AG04450 (cell line): ENCODE measurements at regions not wholly inside any gene's neighbourhood (a gene's known extent, or its start where the extent isn't known, plus 50 kb on each side); places are given as distances from the start of the nearest gene placed in this dataset.

Experiments used
- CTCF ChIA-PET: fragments of 300-600, 350-600 bp; formaldehyde crosslinking; extraction: SDS; loops from one replicate; lab custom pipeline; 2022; ENCODE audit warnings: antibody characterized with exemption, inconsistent platforms; lab: Charles Lee
- POLR2A ChIA-PET: fragments of 350-600 bp; formaldehyde crosslinking; extraction: SDS; loops from one replicate; lab custom pipeline; 2021; ENCODE audit warnings: antibody characterized with exemption, inconsistent platforms; lab: Yijun Ruan, JAX
- DNase-seq: peaks from one replicate; pipeline ENCODE4 v3.0.0-alpha.2; 2011; ENCODE audit warnings: low read depth, low spot score
- H3K27ac ChIP-seq: one replicate; pipeline ENCODE4 v1.5.1; 2012; ENCODE audit warnings: low read depth, low read length, control low read depth
- H3K27me3 ChIP-seq: one replicate; pipeline ENCODE4 v1.6.0; 2012; ENCODE audit warnings: low read length; ENCODE audit not compliant: control insufficient read depth, insufficient read depth
- H3K4me3 ChIP-seq: 2 replicates; pipeline ENCODE4 v1.5.1; 2011; ENCODE audit warnings: mild to moderate bottlenecking, low read depth, low read length, control low read depth
- H3K9me3 ChIP-seq: 2 replicates; pipeline ENCODE4 v1.5.1; 2012; ENCODE audit warnings: low read length; ENCODE audit not compliant: control insufficient read depth, insufficient read depth
- TF ChIP-seq, protein P1 (sequence below): IDR thresholded peaks from 2 replicates; pipeline ENCODE4 v1.5.1; 2011; ENCODE audit warnings: low read depth, low read length, control low read depth, inconsistent platforms

DNA sequence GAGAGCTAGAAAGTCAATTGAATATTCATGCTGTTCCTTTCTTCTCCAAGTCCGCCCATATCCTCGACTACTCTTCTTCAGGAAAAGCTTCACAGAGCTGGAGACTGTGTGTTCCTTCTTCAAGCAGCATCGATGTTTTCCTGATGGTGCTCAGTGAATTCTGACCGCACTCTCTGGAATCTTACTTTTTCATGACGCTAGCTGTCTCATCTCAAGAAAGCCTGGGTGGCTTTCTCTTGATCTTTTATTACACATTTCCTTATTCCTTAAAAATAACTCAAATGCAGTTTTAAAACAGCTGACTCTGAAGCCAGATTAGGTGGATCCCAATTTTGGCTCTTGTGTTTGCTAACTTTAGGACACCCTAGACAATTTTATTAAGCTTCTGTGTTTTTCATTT lies 1245.1 kb upstream of the LRRTM1 start:
- ChIA-PET CTCF (no interaction called here), POLR2A (no interaction called here)
- no peaks in the 10 kb centered on the region for H3K9me3 ChIP-seq
- no peak for DNase-seq
- TF ChIP-seq, protein P1, sequence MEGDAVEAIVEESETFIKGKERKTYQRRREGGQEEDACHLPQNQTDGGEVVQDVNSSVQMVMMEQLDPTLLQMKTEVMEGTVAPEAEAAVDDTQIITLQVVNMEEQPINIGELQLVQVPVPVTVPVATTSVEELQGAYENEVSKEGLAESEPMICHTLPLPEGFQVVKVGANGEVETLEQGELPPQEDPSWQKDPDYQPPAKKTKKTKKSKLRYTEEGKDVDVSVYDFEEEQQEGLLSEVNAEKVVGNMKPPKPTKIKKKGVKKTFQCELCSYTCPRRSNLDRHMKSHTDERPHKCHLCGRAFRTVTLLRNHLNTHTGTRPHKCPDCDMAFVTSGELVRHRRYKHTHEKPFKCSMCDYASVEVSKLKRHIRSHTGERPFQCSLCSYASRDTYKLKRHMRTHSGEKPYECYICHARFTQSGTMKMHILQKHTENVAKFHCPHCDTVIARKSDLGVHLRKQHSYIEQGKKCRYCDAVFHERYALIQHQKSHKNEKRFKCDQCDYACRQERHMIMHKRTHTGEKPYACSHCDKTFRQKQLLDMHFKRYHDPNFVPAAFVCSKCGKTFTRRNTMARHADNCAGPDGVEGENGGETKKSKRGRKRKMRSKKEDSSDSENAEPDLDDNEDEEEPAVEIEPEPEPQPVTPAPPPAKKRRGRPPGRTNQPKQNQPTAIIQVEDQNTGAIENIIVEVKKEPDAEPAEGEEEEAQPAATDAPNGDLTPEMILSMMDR = no peak
- H3K4me3 ChIP-seq = no peak overlapping the region
- no peak overlapping the region for H3K27ac ChIP-seq
- no peaks in the 10 kb centered on the region for H3K27me3 ChIP-seq

DNA sequence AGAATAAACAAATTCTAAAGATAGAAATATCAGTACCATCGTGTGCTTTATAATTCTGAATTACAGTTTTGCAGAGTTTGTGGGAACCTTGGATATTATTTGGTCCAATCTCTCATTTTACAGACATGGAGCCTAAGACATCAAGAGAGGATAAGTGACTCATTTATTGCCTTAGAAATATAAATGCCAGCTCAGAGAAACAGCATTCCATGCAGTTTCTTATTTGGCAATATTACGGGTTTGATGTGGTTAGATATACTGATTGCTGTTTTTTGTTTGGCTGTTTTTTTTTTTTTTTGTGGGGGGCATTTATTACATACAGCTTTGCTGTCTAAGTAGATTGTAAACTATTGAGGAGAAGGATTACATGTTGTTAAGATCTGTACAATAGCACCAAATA lies 1241.1 kb upstream of the LRRTM1 start:
- H3K4me3 ChIP-seq = no peak overlapping the region
- ChIA-PET CTCF (no interaction called here), POLR2A (no interaction called here)
- no peak for DNase-seq
- H3K27ac ChIP-seq = no peak overlapping the region
- no peaks in the 10 kb centered on the region for H3K9me3 ChIP-seq
- TF ChIP-seq, protein P1 = no peak
- H3K27me3 ChIP-seq = no peaks in the 10 kb centered on the region

DNA sequence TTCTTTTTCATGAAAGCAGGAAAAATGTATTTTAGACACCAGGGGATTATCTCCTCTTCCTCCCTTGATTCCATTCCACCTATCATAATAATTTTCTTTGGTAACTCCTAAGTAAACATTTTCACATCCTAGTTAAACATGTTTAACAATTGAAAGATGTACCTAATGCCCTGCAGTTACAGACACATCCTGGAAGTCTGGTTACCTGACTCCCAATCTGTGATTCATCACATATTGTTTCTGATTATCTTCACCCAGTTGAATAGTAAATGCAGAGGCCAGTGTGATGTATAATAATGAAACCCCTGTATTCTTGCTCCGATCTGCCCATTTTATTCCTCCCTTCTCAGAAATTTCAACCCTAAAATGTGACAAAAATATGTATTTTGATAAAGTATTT lies 1237.6 kb upstream of the LRRTM1 start:
- ChIA-PET CTCF (no interaction called here), POLR2A (no interaction called here)
- Histone ChIP-seq H3K4me3 (no peak overlapping the region), H3K9me3 (no peaks in the 10 kb centered on the region; the same call in 1 of the 2 replicates), H3K27me3 (no peaks in the 10 kb centered on the region), H3K27ac (no peak overlapping the region)
- DNase-seq = no peak
- TF ChIP-seq, protein P1 = no peak

DNA sequence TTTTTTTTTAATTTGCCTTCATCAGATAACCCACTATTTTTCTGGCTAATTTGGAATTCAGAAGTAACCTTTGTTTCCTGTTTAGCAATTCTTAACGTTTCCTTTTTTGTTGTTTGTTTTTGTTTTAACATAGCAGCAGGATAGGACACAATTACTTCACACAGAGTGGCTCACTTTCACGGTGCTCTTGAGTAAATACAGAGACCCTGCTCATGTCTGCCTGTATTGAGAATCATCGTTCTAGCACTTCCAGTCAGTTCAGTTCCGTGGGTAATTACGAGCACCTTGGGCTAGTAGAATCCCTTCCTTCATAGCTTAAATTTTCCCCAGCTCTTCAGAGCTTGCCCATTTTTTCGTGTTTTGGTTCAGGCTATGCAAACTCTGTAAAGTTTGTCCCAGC lies 1225.4 kb upstream of the LRRTM1 start:
- TF ChIP-seq, protein P1 = no peak
- no peaks in the 10 kb centered on the region for H3K9me3 ChIP-seq
- ChIA-PET CTCF (no interaction called here), POLR2A (no interaction called here)
- no peak overlapping the region for H3K27ac ChIP-seq
- no peak overlapping the region for H3K4me3 ChIP-seq
- DNase-seq = no peak
- H3K27me3 ChIP-seq = no peaks in the 10 kb centered on the region

DNA sequence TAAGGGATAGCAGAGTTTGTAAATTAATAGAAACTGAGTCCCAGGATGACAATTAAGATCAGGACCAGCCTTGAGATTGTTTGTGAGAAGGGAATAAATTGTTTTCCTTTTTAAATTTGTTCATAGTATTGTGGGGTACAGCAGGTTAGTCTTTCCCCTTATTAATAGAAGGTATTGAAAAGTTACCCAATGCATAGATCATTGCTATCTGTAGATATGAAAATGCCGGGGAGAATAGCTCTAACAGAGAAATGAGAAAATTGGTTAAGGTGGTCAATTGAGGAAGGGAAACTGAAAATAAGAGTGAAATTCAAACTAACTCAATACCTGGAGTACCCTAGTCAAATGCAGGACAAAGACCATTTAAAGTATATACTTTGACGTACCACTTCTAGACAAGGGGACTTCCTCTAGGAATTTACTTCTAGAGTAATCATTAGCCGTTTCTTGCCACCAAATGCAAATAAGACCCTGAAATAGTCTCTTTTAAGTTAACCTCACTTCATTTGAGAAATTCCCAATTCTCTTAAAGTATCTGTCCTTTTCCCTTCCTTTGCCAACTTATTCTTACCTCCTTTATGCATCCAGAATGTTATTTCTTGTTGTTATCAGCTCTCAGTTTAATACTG lies 1224.4 kb upstream of the LRRTM1 start:
- DNase-seq = no peak
- ChIA-PET POLR2A (no interaction called here), CTCF (no interaction called here)
- H3K9me3 ChIP-seq = no peaks in the 10 kb centered on the region
- no peak overlapping the region for H3K27ac ChIP-seq
- TF ChIP-seq, protein P1 = no peak
- no peaks in the 10 kb centered on the region for H3K27me3 ChIP-seq
- no peak overlapping the region for H3K4me3 ChIP-seq
